Sigmoid colon (tissue), 4 donors: ENCODE measurements at regions not wholly inside any gene's neighbourhood (a gene's known extent, or its start where the extent isn't known, plus 50 kb on each side); places are given as distances from the start of the nearest gene placed in this dataset.

Source experiments
- EP300 ChIP-seq, 4 donors: sonication (generic); formaldehyde crosslinking; IDR thresholded peaks; one replicate each; pipeline ENCODE4 v1.6.1; 2017; ENCODE audit warnings: antibody characterized with exemption in 4 of 4
- POLR2A ChIP-seq, 2 donors: fragments of 450-650 bp; IDR thresholded peaks; one replicate each; pipeline ENCODE4 v1.6.1; 2016; ENCODE audit warnings: antibody characterized with exemption in 2 of 2, mild to moderate bottlenecking in 2 of 2, moderate library complexity in 2 of 2
- POLR2AphosphoS5 ChIP-seq, 4 donors: sonication (generic); formaldehyde crosslinking; IDR thresholded peaks; one replicate each; pipeline ENCODE4 v1.6.1; 2017; ENCODE audit warnings: antibody characterized with exemption in 4 of 4
- TF ChIP-seq, protein P1 (sequence below), 4 experiments: fragments of 450-650 bp in 3 of 4; fragments of 200-600 bp in 1 of 4; IDR thresholded peaks; one replicate each; pipeline ENCODE4 v1.5.1; 2016 to 2019; ENCODE audit warnings: antibody characterized with exemption in 4 of 4, mild to moderate bottlenecking in 3 of 4, moderate library complexity in 2 of 4

DNA sequence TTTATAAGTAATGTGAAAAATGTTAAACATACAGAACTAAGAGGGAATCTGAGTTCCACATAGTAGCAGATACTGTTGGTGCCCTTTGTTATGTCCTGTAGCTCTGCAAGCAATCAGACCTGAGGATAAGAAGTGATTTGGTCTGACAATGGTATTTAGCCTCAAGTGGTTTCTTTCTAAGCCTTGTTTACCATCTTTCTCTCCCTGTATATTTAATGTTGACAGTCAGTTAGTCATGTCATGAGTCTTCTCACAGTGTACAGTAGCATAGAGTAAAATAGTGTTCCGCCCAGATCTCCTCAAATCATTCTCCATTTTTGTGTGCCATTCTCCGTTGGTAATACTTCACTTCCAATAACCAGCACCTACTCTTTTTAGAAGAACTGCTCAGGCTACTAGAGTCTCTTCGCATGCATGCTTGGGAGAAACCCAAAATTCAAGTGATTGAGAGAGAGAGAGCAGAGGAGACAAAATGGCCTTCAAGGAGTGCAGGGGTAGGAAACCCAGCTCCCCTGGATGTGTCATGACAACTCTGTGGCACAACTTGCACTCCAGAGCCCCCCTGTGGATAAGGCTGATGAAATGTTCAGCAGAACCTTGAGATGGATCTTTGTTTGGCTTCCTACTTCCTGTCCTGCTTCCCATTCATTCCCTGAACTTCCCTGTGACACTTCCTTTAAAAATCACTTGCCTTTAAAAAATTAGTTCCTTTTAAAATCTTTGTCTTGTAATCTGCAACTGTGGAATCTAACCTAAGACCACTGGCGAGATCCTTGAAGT, 129.2 kb upstream of the FST start:
- TF ChIP-seq EP300 (IDR thresholded peaks at IDR 0.05) (no peak), POLR2AphosphoS5 (IDR thresholded peaks at IDR 0.05) (no peak), POLR2A (IDR thresholded peaks at IDR 0.05) (no peak)
- TF ChIP-seq, protein P1, sequence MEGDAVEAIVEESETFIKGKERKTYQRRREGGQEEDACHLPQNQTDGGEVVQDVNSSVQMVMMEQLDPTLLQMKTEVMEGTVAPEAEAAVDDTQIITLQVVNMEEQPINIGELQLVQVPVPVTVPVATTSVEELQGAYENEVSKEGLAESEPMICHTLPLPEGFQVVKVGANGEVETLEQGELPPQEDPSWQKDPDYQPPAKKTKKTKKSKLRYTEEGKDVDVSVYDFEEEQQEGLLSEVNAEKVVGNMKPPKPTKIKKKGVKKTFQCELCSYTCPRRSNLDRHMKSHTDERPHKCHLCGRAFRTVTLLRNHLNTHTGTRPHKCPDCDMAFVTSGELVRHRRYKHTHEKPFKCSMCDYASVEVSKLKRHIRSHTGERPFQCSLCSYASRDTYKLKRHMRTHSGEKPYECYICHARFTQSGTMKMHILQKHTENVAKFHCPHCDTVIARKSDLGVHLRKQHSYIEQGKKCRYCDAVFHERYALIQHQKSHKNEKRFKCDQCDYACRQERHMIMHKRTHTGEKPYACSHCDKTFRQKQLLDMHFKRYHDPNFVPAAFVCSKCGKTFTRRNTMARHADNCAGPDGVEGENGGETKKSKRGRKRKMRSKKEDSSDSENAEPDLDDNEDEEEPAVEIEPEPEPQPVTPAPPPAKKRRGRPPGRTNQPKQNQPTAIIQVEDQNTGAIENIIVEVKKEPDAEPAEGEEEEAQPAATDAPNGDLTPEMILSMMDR (IDR thresholded peaks at IDR 0.05), result no peak
